Stimulated activated CD4-positive, alpha-beta T cell treated with anti-CD3 and anti-CD28 coated beads, Interleukin-15, amount 100 ng/mL, for 1 hour (primary cell): ENCODE measurements at regions not wholly inside any gene's neighbourhood (a gene's known extent, or its start where the extent isn't known, plus 50 kb on each side); places are given as distances from the start of the nearest gene placed in this dataset.
"Not testable (repeated sequence)": the region's sequence is repeated elsewhere in the genome, so short reads cannot be mapped to it uniquely, and the experiment has no call there.

Experiments used
- DNase-seq, 2 donors: peaks; one replicate each; pipeline ENCODE4 v3.0.0-alpha.2; 2020; ENCODE audit warnings: low read depth in 1 of 2, low spot score in 1 of 2

- no peak for DNase-seq
These were observed 608.4 kb upstream of the PITX2 start for GRCh38 chr4:111231281-111231680.

- no peak for DNase-seq
These were observed 612.1 kb upstream of the PITX2 start for GRCh38 chr4:111234939-111235338.

DNA sequence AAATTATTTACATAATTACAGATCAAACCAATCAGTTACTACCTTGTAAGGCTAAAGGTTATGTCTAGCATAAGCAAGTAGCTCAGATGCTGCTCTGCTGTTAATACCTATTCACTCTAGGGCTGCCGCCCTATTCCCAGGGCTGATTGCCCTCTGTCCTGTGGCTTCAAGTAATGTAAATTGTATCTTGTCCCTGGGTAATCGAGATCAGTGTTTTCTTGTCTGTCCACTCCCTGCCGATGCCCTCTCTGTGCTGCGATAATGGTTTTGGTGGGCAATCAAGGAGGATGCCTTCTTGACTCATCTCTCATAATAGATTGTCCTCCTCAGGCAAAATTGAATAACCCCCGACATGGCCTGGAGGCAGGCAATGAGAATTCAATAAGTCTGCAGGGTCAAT lies 641.0 kb upstream of the PITX2 start:
- DNase-seq: no peak

DNA sequence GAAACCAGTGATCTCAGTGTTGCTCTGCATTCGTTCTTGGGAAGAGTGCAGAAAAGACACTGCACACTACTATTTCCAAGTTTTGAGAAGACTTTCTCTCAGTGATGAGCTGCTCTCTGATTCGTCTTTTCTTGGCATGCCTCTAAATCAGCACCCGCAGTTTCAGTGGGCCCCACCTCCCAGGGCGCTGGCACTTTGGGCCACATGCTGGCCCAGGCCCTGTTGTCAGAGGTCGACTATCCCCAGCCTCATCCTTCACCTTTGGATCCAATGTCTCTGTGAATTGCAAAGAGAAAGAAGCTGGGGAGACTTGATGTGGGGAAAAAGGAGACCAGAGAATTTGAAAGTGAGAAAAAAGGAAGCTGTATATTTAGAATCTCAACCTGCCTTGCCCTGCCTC lies 644.1 kb upstream of the PITX2 start:
- no peak for DNase-seq

DNA sequence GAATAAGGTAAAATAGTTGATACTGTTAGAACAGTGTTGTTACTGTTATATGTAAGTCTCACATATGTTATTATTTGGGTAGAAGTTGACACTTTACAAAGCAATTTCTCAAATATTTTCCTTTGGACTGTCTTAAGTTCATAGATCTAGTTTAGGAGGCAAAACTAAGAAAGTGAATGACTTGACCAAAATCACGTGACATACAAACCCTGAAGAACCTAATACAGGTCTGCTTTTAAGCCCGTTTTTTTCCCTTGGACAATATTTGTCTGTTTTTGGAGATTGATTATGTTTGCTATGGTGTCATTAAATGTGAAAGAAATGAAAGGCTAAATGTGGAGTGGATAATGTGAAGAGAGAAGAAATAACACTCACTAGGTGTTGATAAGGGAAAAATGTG lies 644.9 kb upstream of the PITX2 start:
- DNase-seq: no peak

- DNase-seq: no peak
These were observed 646.0 kb upstream of the PITX2 start for GRCh38 chr4:111268769-111269414.

DNA sequence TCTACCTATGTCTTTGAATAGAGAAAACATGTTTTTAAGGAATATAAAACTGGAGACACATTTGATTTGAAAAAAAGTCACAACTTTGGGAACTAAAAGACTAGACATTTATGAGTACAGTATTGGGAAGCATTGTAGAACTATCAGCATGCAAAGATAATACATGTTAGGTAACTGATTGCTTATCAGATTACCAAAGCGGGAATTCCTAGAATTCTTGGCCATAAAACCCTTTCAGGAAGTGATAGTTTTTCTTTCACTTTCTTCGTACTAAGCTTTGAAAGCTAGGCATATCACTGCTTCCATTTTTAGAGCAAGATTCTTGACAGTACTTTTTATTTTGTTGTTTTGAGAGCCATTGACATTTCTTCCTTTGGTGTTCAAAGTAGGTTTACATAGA lies 646.6 kb upstream of the PITX2 start:
- no peak for DNase-seq

DNA sequence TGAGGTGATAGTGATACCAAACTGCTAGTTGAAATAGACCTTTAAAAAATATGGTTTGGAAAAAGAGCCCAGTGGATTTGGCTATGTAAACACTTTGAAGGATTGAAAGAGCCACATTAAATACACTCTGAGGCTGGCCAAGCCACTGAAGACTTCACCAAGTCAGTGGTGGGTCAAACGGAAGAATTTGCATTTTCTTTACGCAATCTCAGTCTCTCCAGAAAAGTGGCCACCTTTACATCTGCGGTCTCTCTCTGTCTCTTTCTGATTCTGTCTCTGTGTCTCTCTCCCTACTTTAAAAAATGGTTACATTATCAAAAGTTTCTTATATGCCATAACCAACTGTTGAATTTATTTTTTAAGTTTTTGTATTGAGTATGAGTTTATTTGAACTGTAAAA lies 651.2 kb upstream of the PITX2 start:
- no peak for DNase-seq

GRCh38 chr4:111274486-111274885 lies 651.6 kb upstream of the PITX2 start:
- no peak for DNase-seq

GRCh38 chr4:111281219-111281618 lies 658.3 kb upstream of the PITX2 start:
- no peak for DNase-seq

DNA sequence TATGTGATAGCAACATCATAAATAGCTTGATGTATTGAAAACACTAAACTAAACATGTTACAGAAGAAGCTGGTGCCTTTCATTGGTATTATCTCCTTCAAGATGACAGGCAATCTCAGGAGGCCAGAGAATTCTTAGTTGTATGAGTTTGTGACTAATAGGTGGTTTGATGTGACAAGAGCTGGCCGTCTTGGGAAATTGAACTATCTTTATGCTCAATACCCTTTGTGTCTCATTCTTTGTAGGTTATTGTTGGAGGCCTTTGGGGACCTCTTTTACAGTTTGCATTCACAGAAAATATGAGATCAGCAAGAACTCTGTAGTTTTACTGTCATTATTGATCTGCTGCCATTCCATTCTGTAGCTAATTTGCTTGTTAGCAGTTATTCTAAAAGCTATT lies 659.2 kb upstream of the PITX2 start:
- no peak for DNase-seq

GRCh38 chr4:111283066-111283677 lies 660.3 kb upstream of the PITX2 start:
- peak in 1 of 2 donors; percentile 19 for DNase-seq

GRCh38 chr4:111296466-111296865 lies 673.6 kb upstream of the PITX2 start:
- no peak for DNase-seq

- DNase-seq: no peak
These were observed 680.9 kb upstream of the PITX2 start for GRCh38 chr4:111303806-111304205.

- DNase-seq: no peak
These were observed 700.6 kb upstream of the PITX2 start for GRCh38 chr4:111323496-111323895.

DNA sequence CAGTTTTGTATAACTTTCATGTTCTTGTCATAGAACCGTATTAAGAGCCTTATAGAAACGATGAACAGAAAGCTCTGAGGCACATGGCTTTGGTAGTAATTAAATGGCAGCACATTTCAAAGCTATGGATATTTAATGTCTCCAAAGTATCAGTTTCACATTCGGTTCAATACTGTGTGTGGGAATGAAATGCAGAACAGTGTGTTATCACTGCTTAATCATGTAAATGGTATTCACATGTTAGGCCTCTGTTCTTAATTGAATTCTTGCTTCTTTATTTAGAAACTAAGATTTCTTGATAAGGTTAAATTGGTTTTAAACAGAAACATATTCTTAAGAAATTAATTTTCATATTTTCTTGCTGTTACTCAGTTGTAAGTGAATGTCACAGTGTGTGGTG lies 701.0 kb upstream of the PITX2 start:
- DNase-seq: no peak

- DNase-seq: no peak
These were observed 703.6 kb upstream of the PITX2 start for GRCh38 chr4:111326450-111326849.

DNA sequence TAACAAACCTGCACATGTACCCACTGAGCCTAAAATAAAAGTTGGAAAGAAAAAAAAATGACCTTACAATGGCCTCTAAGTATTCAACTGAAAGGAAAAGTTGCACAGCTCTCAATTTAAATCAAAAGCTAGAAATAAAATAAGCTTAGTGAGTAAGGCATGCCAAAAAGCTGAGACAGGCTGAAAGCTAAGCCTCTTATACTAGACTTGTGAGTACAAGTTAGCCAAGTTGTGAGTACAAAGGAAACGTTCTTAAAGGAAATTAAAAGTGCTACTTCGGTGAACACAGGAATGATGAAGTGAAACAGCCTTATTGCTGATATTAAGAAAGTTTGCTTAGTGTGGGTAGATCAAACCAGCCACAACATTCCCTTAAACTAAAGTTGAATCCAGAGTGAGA lies 707.9 kb upstream of the PITX2 start:
- DNase-seq: no peak

- no peak for DNase-seq
These were observed 711.5 kb upstream of the PITX2 start for GRCh38 chr4:111334361-111334760.

DNA sequence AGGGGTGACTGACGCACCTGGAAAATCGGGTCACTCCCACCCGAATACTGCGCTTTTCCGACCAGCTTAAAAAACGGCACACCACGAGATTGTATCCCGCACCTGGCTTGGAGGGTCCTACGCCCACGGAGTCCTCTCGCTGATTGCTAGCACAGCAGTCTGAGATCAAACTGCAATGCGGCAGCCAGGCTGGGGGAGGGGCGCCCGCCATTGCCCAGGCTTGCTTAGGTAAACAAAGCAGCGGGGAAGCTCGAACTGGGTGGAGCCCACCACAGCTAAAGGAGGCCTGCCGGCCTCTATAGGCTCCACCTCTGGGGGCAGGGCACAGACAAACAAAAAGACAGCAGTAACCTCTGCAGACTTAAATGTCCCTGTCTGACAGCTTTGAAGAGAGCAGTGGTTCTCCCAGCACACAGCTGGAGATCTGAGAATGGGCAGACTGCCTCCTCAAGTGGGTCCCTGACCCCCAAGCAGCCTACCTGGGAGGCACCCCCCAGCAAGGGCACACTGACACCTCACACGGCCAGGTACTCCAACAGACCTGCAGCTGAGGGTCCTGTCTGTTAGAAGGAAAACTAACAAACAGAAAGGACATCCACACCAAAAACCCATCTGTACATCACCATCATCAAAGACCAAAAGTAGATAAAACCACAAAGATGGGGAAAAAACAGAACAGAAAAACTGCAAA lies 714.5 kb upstream of the PITX2 start:
- not testable (repeated sequence) for DNase-seq

DNA sequence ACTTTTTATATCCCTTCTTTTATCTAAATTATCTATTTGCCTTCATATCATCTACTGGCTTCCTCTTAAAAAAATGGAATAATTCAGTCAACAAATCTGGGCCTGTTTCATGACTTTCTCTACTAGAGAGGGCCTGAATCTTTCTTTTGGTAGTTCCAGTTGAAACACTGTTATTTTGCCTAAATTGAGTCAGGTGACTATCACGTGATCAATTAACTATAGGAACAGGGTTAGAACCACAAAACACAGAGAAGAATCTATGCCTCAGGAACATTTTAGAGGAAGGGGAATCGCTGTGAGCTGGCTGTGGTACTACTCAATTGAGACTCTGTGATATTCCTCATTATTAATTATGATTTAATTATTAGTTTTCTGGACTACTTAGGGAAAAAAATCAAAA lies 736.7 kb upstream of the PITX2 start:
- no peak for DNase-seq

DNA sequence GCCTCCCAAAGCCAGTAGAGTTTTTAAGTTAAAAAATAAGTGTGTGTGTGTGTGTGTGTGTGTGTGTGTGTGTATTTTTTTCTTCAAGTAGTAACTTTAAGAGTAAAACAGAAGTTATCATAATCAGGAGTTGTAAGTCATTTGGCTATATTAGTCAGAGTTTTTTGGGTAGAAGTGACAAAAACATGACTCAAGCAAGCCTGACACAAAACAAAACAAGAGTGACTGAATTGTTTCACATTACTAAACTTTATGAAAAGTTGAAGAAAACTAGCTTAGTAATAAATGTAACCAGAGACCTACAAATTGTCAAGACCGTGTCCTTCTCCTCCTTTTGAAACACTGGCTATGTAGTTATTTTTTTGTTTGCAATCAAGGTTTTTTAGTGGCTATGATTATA lies 738.0 kb upstream of the PITX2 start:
- no peak for DNase-seq

DNA sequence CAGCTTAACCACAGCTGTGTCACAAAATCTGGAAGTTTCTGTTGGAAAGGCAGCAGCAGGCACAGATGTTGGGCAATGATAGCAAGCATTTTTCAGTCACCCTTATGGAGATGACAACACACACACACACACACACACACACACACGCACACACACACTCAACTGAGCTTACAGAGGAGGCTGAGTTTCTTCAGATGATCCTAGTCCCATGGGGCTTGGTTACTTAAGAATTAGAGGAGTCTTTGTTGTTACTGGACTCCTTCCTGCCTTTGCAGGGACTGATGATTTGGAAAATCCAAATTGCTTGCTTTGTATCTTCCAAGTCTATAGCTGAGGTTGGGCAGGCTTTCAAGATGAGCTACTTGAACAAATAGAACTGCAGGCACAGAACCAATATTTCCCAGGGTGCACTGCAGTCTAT lies 740.1 kb upstream of the PITX2 start:
- DNase-seq: no peak
